MCF 10A (cell line): ENCODE measurements at regions not wholly inside any gene's neighbourhood (a gene's known extent, or its start where the extent isn't known, plus 50 kb on each side); places are given as distances from the start of the nearest gene placed in this dataset.

Source experiments
- BruUV-seq: library from RNA; stranded (reverse); fragments of 400-500 nt; replicated peaks from 2 replicates; lab custom pipeline; 2021; lab: Mats Ljungman, UMichigan
- CTCF ChIA-PET: fragments of 300-600 bp; sonication (Branson Sonifier 250); formaldehyde crosslinking; extraction: SDS; loops from one replicate; lab custom pipeline; 2021; ENCODE audit warnings: antibody characterized with exemption, inconsistent platforms; lab: Yijun Ruan, JAX
- POLR2A ChIA-PET: fragments of 300-600, 350-650 bp; sonication (Branson Sonifier 250); formaldehyde crosslinking; extraction: SDS; loops from one replicate; lab custom pipeline; 2020; ENCODE audit warnings: antibody characterized with exemption, inconsistent platforms; lab: Yijun Ruan, JAX
- DNase-seq: peaks from one replicate; pipeline ENCODE4 v3.0.0-alpha.2; 2018; ENCODE audit not compliant: unreplicated experiment
- H3K27ac Mint-ChIP-seq: one replicate; pipeline ENCODE4 v1.8.0; 2022; ENCODE audit warnings: mild to moderate bottlenecking, low read depth, mixed read lengths; ENCODE audit not compliant: unreplicated experiment
- H3K27me3 Mint-ChIP-seq: one replicate; pipeline ENCODE4 v1.8.0; 2022; ENCODE audit warnings: mixed read lengths; ENCODE audit not compliant: insufficient read depth, unreplicated experiment
- H3K36me3 Mint-ChIP-seq: one replicate; pipeline ENCODE4 v1.8.0; 2022; ENCODE audit warnings: mild to moderate bottlenecking, moderate library complexity, mixed read lengths; ENCODE audit not compliant: insufficient read depth, unreplicated experiment
- H3K4me1 Mint-ChIP-seq: one replicate; pipeline ENCODE4 v1.8.0; 2022; ENCODE audit warnings: mixed read lengths; ENCODE audit not compliant: insufficient read depth, unreplicated experiment
- H3K4me3 Mint-ChIP-seq: one replicate; pipeline ENCODE4 v1.8.0; 2022; ENCODE audit warnings: mild to moderate bottlenecking, moderate library complexity, mixed read lengths; ENCODE audit not compliant: unreplicated experiment
- H3K9me3 Mint-ChIP-seq: one replicate; pipeline ENCODE4 v1.8.0; 2022; ENCODE audit warnings: mixed read lengths; ENCODE audit not compliant: unreplicated experiment
- CTCF ChIP-seq: fragments of 200-600 bp; IDR thresholded peaks from one replicate; pipeline ENCODE4 v1.8.0; 2022; ENCODE audit warnings: antibody characterized with exemption, mild to moderate bottlenecking; ENCODE audit not compliant: unreplicated experiment
- intact Hi-C: fragments of 100-400 bp; cut with micrococcal nuclease; formaldehyde crosslinking; loops from 2 replicates; pipeline ENCODE4 v1.14.1; 2022

- TF ChIP-seq CTCF: no peak
- Mint-ChIP-seq H3K4me1 (peaks cover 21% of the 10 kb centered on the region), H3K9me3 (no peaks in the 10 kb centered on the region), H3K27ac (no peak overlapping the region), H3K36me3 (peaks cover 5% of the 10 kb centered on the region), H3K4me3 (no peak overlapping the region), H3K27me3 (peaks cover 24% of the 10 kb centered on the region)
- DNase-seq: no peak
- ChIA-PET POLR2A (interaction anchor here (0.6 kb wide), 1 partner anchor 18 kb away, joined by 3 read pairs; no protein-coding TSS in a partner anchor), CTCF (no interaction called here)
- BruUV-seq: no TSS peak
- intact Hi-C loops: no loop called here
Observed at GRCh38 chr17:5718726-5719125, 134.4 kb upstream of the NLRP1 start.

- peaks cover 21% of the 10 kb centered on the region for H3K4me1 Mint-ChIP-seq
- ChIA-PET CTCF (interaction anchor here (0.7 to 1.6 kb wide), 3 partner anchors 14 to 640 kb away, joined by 3 to 7 read pairs (median 3); no protein-coding TSS in a partner anchor), POLR2A (no interaction called here)
- H3K36me3 Mint-ChIP-seq: peaks cover 5% of the 10 kb centered on the region
- H3K27ac Mint-ChIP-seq: no peak overlapping the region
- H3K9me3 Mint-ChIP-seq: peaks cover 7% of the 10 kb centered on the region
- no peak overlapping the region for H3K4me3 Mint-ChIP-seq
- TF ChIP-seq CTCF: no peak
- BruUV-seq: no TSS peak
- DNase-seq: no peak
- H3K27me3 Mint-ChIP-seq: peaks cover 13% of the 10 kb centered on the region
- intact Hi-C loops: no loop called here
Observed at GRCh38 chr17:5719976-5720375, 135.7 kb upstream of the NLRP1 start.

- no peak for DNase-seq
- Mint-ChIP-seq H3K4me3 (no peak overlapping the region), H3K27ac (no peak overlapping the region), H3K4me1 (peaks cover 4% of the 10 kb centered on the region), H3K27me3 (peaks cover 68% of the 10 kb centered on the region), H3K36me3 (no peaks in the 10 kb centered on the region), H3K9me3 (peaks cover 13% of the 10 kb centered on the region)
- ChIA-PET POLR2A (no interaction called here), CTCF (interaction anchor here (0.6 kb wide), 1 partner anchor 131 kb away, joined by 3 read pairs; no protein-coding TSS in a partner anchor)
- TF ChIP-seq CTCF: no peak
- BruUV-seq: no TSS peak
- intact Hi-C loops: no loop called here
Observed at GRCh38 chr17:5730373-5730772, 146.1 kb upstream of the NLRP1 start.

GRCh38 chr17:5740937-5741336, 156.6 kb upstream of the NLRP1 start:
- BruUV-seq: no TSS peak
- no peaks in the 10 kb centered on the region for H3K9me3 Mint-ChIP-seq
- CTCF ChIA-PET: no interaction called here
- no peak overlapping the region for H3K27ac Mint-ChIP-seq
- H3K4me3 Mint-ChIP-seq: no peak overlapping the region
- H3K4me1 Mint-ChIP-seq: no peaks in the 10 kb centered on the region
- POLR2A ChIA-PET: no interaction called here
- no peak for TF ChIP-seq CTCF
- H3K36me3 Mint-ChIP-seq: no peaks in the 10 kb centered on the region
- DNase-seq: no peak
- intact Hi-C loops: no loop called here
- peaks cover 66% of the 10 kb centered on the region for H3K27me3 Mint-ChIP-seq
